K562 (cell line): ENCODE measurements at regions not wholly inside any gene's neighbourhood (a gene's known extent, or its start where the extent isn't known, plus 50 kb on each side); places are given as distances from the start of the nearest gene placed in this dataset.

Source experiments
- ATAC-seq: fragments of 200-7000 bp; cut with Tn5 transposase; 3 replicates; pipeline ENCODE4 v1.9.1; 2020; ENCODE audit warnings: moderate library complexity
- BruUV-seq: library from RNA; stranded (reverse); fragments of 400-500 nt; replicated peaks from 2 replicates; lab custom pipeline; 2021; lab: Mats Ljungman, UMichigan
- CTCF ChIA-PET: fragments of 300-600 bp; formaldehyde crosslinking; extraction: SDS; loops from one replicate; lab custom pipeline; 2021; ENCODE audit warnings: low intra/inter-chr PET ratio; lab: Yijun Ruan, JAX
- POLR2A ChIA-PET: fragments of 300-600, 350-650 bp; sonication (Branson Sonifier 250); formaldehyde crosslinking; extraction: SDS; loops from one replicate; lab custom pipeline; 2021; ENCODE audit warnings: antibody characterized with exemption, inconsistent platforms; lab: Yijun Ruan, JAX
- DNase-seq, 4 experiments: peaks; one replicate each; pipeline versions ENCODE4 v3.0.0 to v3.0.0-alpha.2; 2011 to 2018; ENCODE audit warnings: low spot score in 3 of 4, mixed read lengths in 3 of 4; ENCODE audit errors: extremely low read depth in 1 of 4
- FAIRE-seq: peaks from 2 replicates; lab custom pipeline; 2011; peaks lifted over from hg19 to GRCh38; lab: Jason Lieb, UNC
- H2AFZ ChIP-seq: 2 replicates; pipeline ENCODE4 v1.6.0; 2011; ENCODE audit warnings: low read depth, low read length, control low read depth, inconsistent platforms
- H3K27ac ChIP-seq: fragments of 200-600 bp; 3 replicates; pipeline ENCODE4 v1.8.0; 2011; ENCODE audit warnings: low read depth, mild to moderate bottlenecking, control low read depth, inconsistent platforms, low read length, moderate library complexity, mixed read lengths; ENCODE audit errors: extremely low read depth
- H3K27me3 ChIP-seq, 2 experiments: fragments of 300-600 bp in 1 of 2; 2 replicates in 1 of 2; 3 replicates in 1 of 2; pipeline versions ENCODE4 v1.6.0 to v1.8.0; 2011; ENCODE audit warnings: inconsistent platforms in 2 of 2, low read length in 2 of 2, mild to moderate bottlenecking in 1 of 2, mixed read lengths in 1 of 2, moderate library complexity in 1 of 2; ENCODE audit not compliant: control insufficient read depth in 2 of 2, insufficient read depth in 2 of 2
- H3K36me3 ChIP-seq: fragments of 300-600 bp; 3 replicates; pipeline ENCODE4 v1.8.0; 2011; ENCODE audit warnings: mild to moderate bottlenecking, low read length, inconsistent platforms; ENCODE audit not compliant: control insufficient read depth, insufficient read depth
- H3K4me1 ChIP-seq, 2 experiments: fragments of 200-600 bp in 1 of 2; replicated peaks in 1 of 2; 2 replicates in 1 of 2; 3 replicates in 1 of 2; pipeline versions ENCODE4 v1.5.1 to v1.8.0; 2011; ENCODE audit warnings: inconsistent platforms in 2 of 2, low read length in 2 of 2, mild to moderate bottlenecking in 1 of 2, mixed read lengths in 1 of 2, moderate library complexity in 1 of 2; ENCODE audit not compliant: control insufficient read depth in 2 of 2, insufficient read depth in 2 of 2
- H3K4me2 ChIP-seq: 2 replicates; pipeline ENCODE4 v1.6.1; 2011; ENCODE audit warnings: low read length, control low read depth, inconsistent platforms, mixed read lengths; ENCODE audit not compliant: insufficient read depth
- H3K4me3 ChIP-seq: fragments of 200-600 bp; sonication (generic), shearing (Covaris generic); 2 replicates; pipeline ENCODE4 v1.5.1; 2016; ENCODE audit warnings: control low read depth, inconsistent platforms
- H3K79me2 ChIP-seq: fragments of 200-600 bp; 3 replicates; pipeline ENCODE4 v1.8.0; 2011; ENCODE audit warnings: low read length, inconsistent platforms; ENCODE audit not compliant: control insufficient read depth, insufficient read depth
- H3K9ac ChIP-seq, 2 experiments: 2 replicates each; pipeline versions ENCODE4 v1.6.0 to v1.6.1; 2011; ENCODE audit warnings: low read depth in 2 of 2, low read length in 2 of 2, control low read depth in 1 of 2, inconsistent platforms in 1 of 2, mild to moderate bottlenecking in 1 of 2, mixed read lengths in 1 of 2; ENCODE audit not compliant: insufficient read depth in 1 of 2
- H3K9me1 ChIP-seq: one replicate; pipeline ENCODE4 v1.6.0; 2011; ENCODE audit warnings: inconsistent platforms, mild to moderate bottlenecking, low read length, moderate library complexity; ENCODE audit not compliant: control insufficient read depth, insufficient read depth
- H3K9me3 ChIP-seq: replicated peaks from 2 replicates; pipeline ENCODE4 v1.5.1; 2011; ENCODE audit warnings: low read depth, low read length, inconsistent platforms; ENCODE audit not compliant: control insufficient read depth, insufficient read depth
- H4K20me1 ChIP-seq: replicated peaks from 2 replicates; pipeline ENCODE4 v1.6.1; 2011; ENCODE audit warnings: low read length, inconsistent platforms, mixed read lengths; ENCODE audit not compliant: control insufficient read depth, insufficient read depth
- ATF3 ChIP-seq, 2 experiments: fragments of 450-650 bp in 1 of 2; sonication (generic) in 1 of 2; formaldehyde crosslinking in 1 of 2; IDR thresholded peaks in 1 of 2; conservative IDR thresholded peaks in 1 of 2; 2 replicates each; pipeline versions ENCODE4 v1.6.1 to v1.8.1; 2016 to 2023; ENCODE audit warnings: mild to moderate bottlenecking in 2 of 2, moderate library complexity in 2 of 2, inconsistent platforms in 1 of 2, missing genetic modification reagents in 1 of 2
- CHD1 ChIP-seq: fragments of 200-600 bp; sonication (generic); IDR thresholded peaks from one replicate; pipeline ENCODE4 v1.6.1; 2012; ENCODE audit warnings: mild to moderate bottlenecking, moderate library complexity, low read length, inconsistent platforms
- HMBOX1 ChIP-seq: sonication (generic); IDR thresholded peaks from 2 replicates; pipeline ENCODE4 v1.6.1; 2016
- RBM14 ChIP-seq: fragments of 200-400 bp; formaldehyde crosslinking; IDR thresholded peaks from 2 replicates; pipeline ENCODE4 v1.6.1; 2018; ENCODE audit warnings: low read depth, mild to moderate bottlenecking, low read length, moderate library complexity, borderline replicate concordance; ENCODE audit not compliant: insufficient read depth
- TAF1 ChIP-seq: IDR thresholded peaks from 2 replicates; pipeline ENCODE4 v1.6.1; 2011; ENCODE audit warnings: mild to moderate bottlenecking, low read length, moderate library complexity; ENCODE audit not compliant: insufficient read depth, control insufficient read depth, severe bottlenecking; ENCODE audit errors: extremely low read depth
- TAF9B ChIP-seq: fragments of 450-650 bp; IDR thresholded peaks from 2 replicates; pipeline ENCODE4 v1.6.1; 2018; ENCODE audit warnings: mild to moderate bottlenecking; ENCODE audit not compliant: partially characterized antibody
- ZBTB2 ChIP-seq: fragments of 450-650 bp; IDR thresholded peaks from 2 replicates; pipeline ENCODE4 v1.6.1; 2016; ENCODE audit warnings: antibody characterized with exemption
- ZNF239 ChIP-seq: fragments of 250-450 bp; sonication (Bioruptor Pico); IDR thresholded peaks from 2 replicates; pipeline ENCODE4 v1.4.0; 2020; ENCODE audit warnings: mild to moderate bottlenecking
- ZNF277 ChIP-seq: fragments of 250-450 bp; sonication (Bioruptor Pico); IDR thresholded peaks from 2 replicates; pipeline ENCODE4 v1.8.0; 2022; ENCODE audit warnings: inconsistent platforms, mild to moderate bottlenecking, moderate library complexity, borderline replicate concordance
- WGBS: fragments of 100-300 bp; shearing (Covaris generic); methylation state at CpG from one replicate; pipeline ENCODE4 v1.1.6; 2016; ENCODE audit warnings: low coverage, mixed read lengths; ENCODE audit not compliant: insufficient coverage; ENCODE audit errors: missing lambda C conversion rate; 5-methylcytosine and 5-hydroxymethylcytosine counted together
- in situ Hi-C: fragments of 300-500 bp; cut with MboI; formaldehyde crosslinking; loops from 4 replicates; pipeline ENCODE4 v1.15.0; 2018; ENCODE audit warnings: inconsistent platforms, mixed read lengths
- intact Hi-C: fragments of 100-400 bp; cut with micrococcal nuclease; formaldehyde crosslinking; loops from 2 replicates; pipeline ENCODE4 v1.14.2; 2022

GRCh38 chr13:72424059-72424458, 303.4 kb downstream of the MZT1 start:
- 0% methylated on average over 2 of the region's 2 CpGs for WGBS
- ATAC-seq, result no peak
- no TSS peak for BruUV-seq
- Histone ChIP-seq H3K9me3 (no peaks in the 10 kb centered on the region), H3K9ac (no peak overlapping the region)
- no peak for DNase-seq
- no peak for TF ChIP-seq CHD1
- TF ChIP-seq ZNF239 (CRISPR knock-in tag), result no peak
- no peak for TF ChIP-seq RBM14
- TF ChIP-seq TAF1, result no peak
- TF ChIP-seq ZBTB2, result no peak
- TF ChIP-seq HMBOX1, result no peak
- TF ChIP-seq TAF9B, result no peak
- TF ChIP-seq ATF3 (IDR thresholded peaks at IDR 0.05), result no peak
- TF ChIP-seq ATF3 (CRISPR knock-in tag; conservative IDR thresholded peaks at IDR 0.05), result no peak
- no peak for TF ChIP-seq ZNF277
- TF ChIP-seq, all 486 proteins: peak for 0
- no peaks in the 10 kb centered on the region for H3K4me1 ChIP-seq
- H2AFZ ChIP-seq, result no peak overlapping the region
- no peaks in the 10 kb centered on the region for H3K36me3 ChIP-seq
- H3K79me2 ChIP-seq, result no peaks in the 10 kb centered on the region
- intact Hi-C loops, result no loop called here
- H3K9me1 ChIP-seq, result no peaks in the 10 kb centered on the region
- in situ Hi-C loops, result no loop called here
- no peaks in the 10 kb centered on the region for H3K27me3 ChIP-seq
- no peak overlapping the region for H3K4me3 ChIP-seq
- H4K20me1 ChIP-seq, result no peaks in the 10 kb centered on the region
- H3K4me2 ChIP-seq, result no peak overlapping the region
- ChIA-PET CTCF (no interaction called here), POLR2A (no interaction called here)
- no peak overlapping the region for H3K27ac ChIP-seq
- FAIRE-seq, result no peak
